ENCODE measurements at regions not wholly inside any gene's neighbourhood (a gene's known extent, or its start where the extent isn't known, plus 50 kb on each side); places are given as distances from the start of the nearest gene placed in this dataset.

DNA sequence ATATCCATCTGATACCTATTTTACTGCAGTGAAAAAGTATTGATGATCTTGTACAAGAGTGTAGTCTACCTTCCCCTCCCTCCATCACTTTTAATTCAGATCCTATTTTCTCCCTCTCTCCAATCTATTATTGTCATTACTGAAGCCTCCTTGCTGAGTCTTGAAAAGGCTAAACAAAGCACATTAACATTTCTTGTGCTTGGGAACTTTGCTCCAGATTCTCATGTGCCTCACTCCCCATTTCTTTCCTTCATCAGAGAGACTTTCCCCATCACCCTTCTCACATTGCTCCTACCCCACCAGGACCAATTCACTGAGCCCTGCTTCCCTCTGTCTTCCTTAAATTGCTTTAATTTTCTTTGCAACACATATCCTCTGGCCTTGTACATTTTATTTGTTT is 736.2 kb upstream of the GCFC2 start:
- Histone ChIP-seq H3K9me3 (ENCODE audit: control insufficient read depth in 1 of 2, insufficient read depth in 1 of 2, low read depth in 1 of 2, low read length in 2 of 2) (peaks cover 0 to 19% of the 10 kb centered on the region in 2 experiments; a peak in 2 of 4 replicates), H3K79me2 (ENCODE audit: insufficient read depth, low read length) (no peaks in the 10 kb centered on the region), H3K36me3 (ENCODE audit: control insufficient read depth in 1 of 2, insufficient read depth in 2 of 2, low read length in 2 of 2) (no peaks in the 10 kb centered on the region), H3K4me2 (ENCODE audit: low read length) (no peak overlapping the region), H4K20me1 (ENCODE audit: insufficient read depth) (no peaks in the 10 kb centered on the region), H3K9me2 (ENCODE audit: insufficient read depth) (no peaks in the 10 kb centered on the region), H3K4me3 (replicated peaks in 1 of 2; ENCODE audit: low read depth in 1 of 2, low read length in 2 of 2) (no peak overlapping the region), H3K9ac (ENCODE audit: low read length) (no peak overlapping the region), H2AFZ (ENCODE audit: low read depth, low read length, poor library complexity, severe bottlenecking) (no peak overlapping the region), H3K4me1 (ENCODE audit: control insufficient read depth in 1 of 2, insufficient read depth in 2 of 2, low read length in 2 of 2) (no peaks in the 10 kb centered on the region), H3K27ac (ENCODE audit: low read depth, low read length) (no peak overlapping the region), H3K27me3 (ENCODE audit: insufficient read depth, low read length) (no peaks in the 10 kb centered on the region)
- ChIA-PET POLR2A (no interaction called here), CTCF (no interaction called here), RAD21 (ENCODE audit: low non-redundant PET in 1 of 2, low total read pairs in 2 of 2, uncharacterized antibody in 2 of 2, unreplicated experiment in 2 of 2) (no interaction called here)
- intact Hi-C loops (cut with micrococcal nuclease) = no loop called here
- no peak for ATAC-seq
- TF ChIP-seq CEBPB (IDR thresholded peaks at IDR 0.05; ENCODE audit: low read depth) = no peak
- no peak for TF ChIP-seq RAD21 (IDR thresholded peaks at IDR 0.05; ENCODE audit: low read depth)
- TF ChIP-seq, protein P1, sequence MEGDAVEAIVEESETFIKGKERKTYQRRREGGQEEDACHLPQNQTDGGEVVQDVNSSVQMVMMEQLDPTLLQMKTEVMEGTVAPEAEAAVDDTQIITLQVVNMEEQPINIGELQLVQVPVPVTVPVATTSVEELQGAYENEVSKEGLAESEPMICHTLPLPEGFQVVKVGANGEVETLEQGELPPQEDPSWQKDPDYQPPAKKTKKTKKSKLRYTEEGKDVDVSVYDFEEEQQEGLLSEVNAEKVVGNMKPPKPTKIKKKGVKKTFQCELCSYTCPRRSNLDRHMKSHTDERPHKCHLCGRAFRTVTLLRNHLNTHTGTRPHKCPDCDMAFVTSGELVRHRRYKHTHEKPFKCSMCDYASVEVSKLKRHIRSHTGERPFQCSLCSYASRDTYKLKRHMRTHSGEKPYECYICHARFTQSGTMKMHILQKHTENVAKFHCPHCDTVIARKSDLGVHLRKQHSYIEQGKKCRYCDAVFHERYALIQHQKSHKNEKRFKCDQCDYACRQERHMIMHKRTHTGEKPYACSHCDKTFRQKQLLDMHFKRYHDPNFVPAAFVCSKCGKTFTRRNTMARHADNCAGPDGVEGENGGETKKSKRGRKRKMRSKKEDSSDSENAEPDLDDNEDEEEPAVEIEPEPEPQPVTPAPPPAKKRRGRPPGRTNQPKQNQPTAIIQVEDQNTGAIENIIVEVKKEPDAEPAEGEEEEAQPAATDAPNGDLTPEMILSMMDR (IDR thresholded peaks at IDR 0.05 in 2 of 3, conservative IDR thresholded peaks at IDR 0.05 in 1 of 3; ENCODE audit: borderline replicate concordance in 1 of 3, insufficient read depth in 1 of 3, low read depth in 2 of 3, low read length in 2 of 3) = no peak
- no peak for TF ChIP-seq EZH2 (IDR thresholded peaks at IDR 0.05)
- no peak for TF ChIP-seq EZH2phosphoT487 (IDR thresholded peaks at IDR 0.05; ENCODE audit: borderline replicate concordance)
- TF ChIP-seq SP1 (IDR thresholded peaks at IDR 0.05; ENCODE audit: low read depth) = no peak
- TF ChIP-seq, protein P2, sequence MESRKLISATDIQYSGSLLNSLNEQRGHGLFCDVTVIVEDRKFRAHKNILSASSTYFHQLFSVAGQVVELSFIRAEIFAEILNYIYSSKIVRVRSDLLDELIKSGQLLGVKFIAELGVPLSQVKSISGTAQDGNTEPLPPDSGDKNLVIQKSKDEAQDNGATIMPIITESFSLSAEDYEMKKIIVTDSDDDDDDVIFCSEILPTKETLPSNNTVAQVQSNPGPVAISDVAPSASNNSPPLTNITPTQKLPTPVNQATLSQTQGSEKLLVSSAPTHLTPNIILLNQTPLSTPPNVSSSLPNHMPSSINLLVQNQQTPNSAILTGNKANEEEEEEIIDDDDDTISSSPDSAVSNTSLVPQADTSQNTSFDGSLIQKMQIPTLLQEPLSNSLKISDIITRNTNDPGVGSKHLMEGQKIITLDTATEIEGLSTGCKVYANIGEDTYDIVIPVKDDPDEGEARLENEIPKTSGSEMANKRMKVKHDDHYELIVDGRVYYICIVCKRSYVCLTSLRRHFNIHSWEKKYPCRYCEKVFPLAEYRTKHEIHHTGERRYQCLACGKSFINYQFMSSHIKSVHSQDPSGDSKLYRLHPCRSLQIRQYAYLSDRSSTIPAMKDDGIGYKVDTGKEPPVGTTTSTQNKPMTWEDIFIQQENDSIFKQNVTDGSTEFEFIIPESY (IDR thresholded peaks at IDR 0.05; ENCODE audit: extremely low read depth, insufficient replicate concordance, low read length) = no peak
- TF ChIP-seq ZNF274 (IDR thresholded peaks at IDR 0.05; ENCODE audit: low read depth, low read length) = no peak
- no TSS peak for BruUV-seq (replicated peaks)
- no peak for DNase-seq (ENCODE audit: low read depth, low spot score)
